Osteocyte (in vitro differentiated cells): ENCODE measurements at regions not wholly inside any gene's neighbourhood (a gene's known extent, or its start where the extent isn't known, plus 50 kb on each side); places are given as distances from the start of the nearest gene placed in this dataset.

Experiments used
- DNase-seq: peaks from one replicate; pipeline ENCODE4 v3.0.0; 2021; ENCODE audit warnings: mixed read lengths; ENCODE audit not compliant: unreplicated experiment; ENCODE audit errors: extremely low spot score
- H3K27ac Mint-ChIP-seq: one replicate; pipeline ENCODE4 v1.8.0; 2021; ENCODE audit warnings: mild to moderate bottlenecking, mixed read lengths; ENCODE audit not compliant: unreplicated experiment
- H3K27me3 Mint-ChIP-seq: one replicate; pipeline ENCODE4 v1.8.0; 2021; ENCODE audit warnings: mixed read lengths; ENCODE audit not compliant: unreplicated experiment
- H3K36me3 Mint-ChIP-seq: one replicate; pipeline ENCODE4 v1.8.0; 2021; ENCODE audit warnings: mixed read lengths; ENCODE audit not compliant: unreplicated experiment
- H3K4me1 Mint-ChIP-seq: one replicate; pipeline ENCODE4 v1.8.0; 2021; ENCODE audit warnings: mixed read lengths; ENCODE audit not compliant: unreplicated experiment
- H3K4me3 Mint-ChIP-seq: one replicate; pipeline ENCODE4 v1.8.0; 2021; ENCODE audit warnings: mild to moderate bottlenecking, moderate library complexity, mixed read lengths; ENCODE audit not compliant: unreplicated experiment
- H3K9me3 Mint-ChIP-seq: one replicate; pipeline ENCODE4 v1.8.0; 2021; ENCODE audit warnings: mixed read lengths; ENCODE audit not compliant: unreplicated experiment
- CTCF ChIP-seq: fragments of 200-600 bp; sonication (generic); IDR thresholded peaks from 2 replicates; pipeline ENCODE4 v1.5.0; 2021; ENCODE audit warnings: antibody characterized with exemption, mild to moderate bottlenecking, moderate library complexity

GRCh38 chr5:105146867-105147266 lies 1584.3 kb upstream of the NUDT12 start:
- Mint-ChIP-seq H3K27me3 (no peaks in the 10 kb centered on the region), H3K4me1 (peaks cover 3% of the 10 kb centered on the region), H3K36me3 (no peaks in the 10 kb centered on the region), H3K4me3 (no peak overlapping the region), H3K9me3 (no peaks in the 10 kb centered on the region), H3K27ac (no peak overlapping the region)
- no peak for DNase-seq
- TF ChIP-seq CTCF = no peak

GRCh38 chr5:105145152-105145551 lies 1582.6 kb upstream of the NUDT12 start:
- Mint-ChIP-seq H3K4me1 (peaks cover 3% of the 10 kb centered on the region), H3K4me3 (no peak overlapping the region), H3K9me3 (no peaks in the 10 kb centered on the region), H3K27me3 (no peaks in the 10 kb centered on the region), H3K36me3 (no peaks in the 10 kb centered on the region), H3K27ac (no peak overlapping the region)
- DNase-seq = no peak
- no peak for TF ChIP-seq CTCF

GRCh38 chr5:105134328-105134727 lies 1571.7 kb upstream of the NUDT12 start:
- H3K27ac Mint-ChIP-seq = no peak overlapping the region

GRCh38 chr5:105133087-105133486 lies 1570.5 kb upstream of the NUDT12 start:
- DNase-seq = no peak
- Mint-ChIP-seq H3K36me3 (no peaks in the 10 kb centered on the region), H3K27ac (no peak overlapping the region), H3K4me3 (no peak overlapping the region), H3K9me3 (peaks cover 20% of the 10 kb centered on the region), H3K27me3 (no peaks in the 10 kb centered on the region), H3K4me1 (peaks cover 2% of the 10 kb centered on the region)
- no peak for TF ChIP-seq CTCF

More at GRCh38 chr5:105134328-105134727, 1571.7 kb upstream of the NUDT12 start:
- DNase-seq = no peak
- H3K9me3 Mint-ChIP-seq = peaks cover 20% of the 10 kb centered on the region
- no peak overlapping the region for H3K4me3 Mint-ChIP-seq
- no peaks in the 10 kb centered on the region for H3K36me3 Mint-ChIP-seq
- peaks cover 2% of the 10 kb centered on the region for H3K4me1 Mint-ChIP-seq
- no peaks in the 10 kb centered on the region for H3K27me3 Mint-ChIP-seq
- no peak for TF ChIP-seq CTCF

- Mint-ChIP-seq H3K36me3 (no peaks in the 10 kb centered on the region), H3K4me3 (no peak overlapping the region), H3K4me1 (peaks cover 2% of the 10 kb centered on the region), H3K27me3 (no peaks in the 10 kb centered on the region), H3K27ac (no peak overlapping the region), H3K9me3 (peaks cover 20% of the 10 kb centered on the region)
- no peak for TF ChIP-seq CTCF
- DNase-seq = no peak
These were observed 1570.0 kb upstream of the NUDT12 start for GRCh38 chr5:105132581-105132980.
